Cerebellar nuclear complex (tissue), 1 donor: ENCODE measurements at regions not wholly inside any gene's neighbourhood (a gene's known extent, or its start where the extent isn't known, plus 50 kb on each side); places are given as distances from the start of the nearest gene placed in this dataset.
"Not testable (repeated sequence)": the region's sequence is repeated elsewhere in the genome, so short reads cannot be mapped to it uniquely, and the experiment has no call there.

Source experiments
- DNase-seq, 2 experiments: peaks; one replicate each; lab custom pipeline; 2025; lab: John Stamatoyannopoulos, UW

DNA sequence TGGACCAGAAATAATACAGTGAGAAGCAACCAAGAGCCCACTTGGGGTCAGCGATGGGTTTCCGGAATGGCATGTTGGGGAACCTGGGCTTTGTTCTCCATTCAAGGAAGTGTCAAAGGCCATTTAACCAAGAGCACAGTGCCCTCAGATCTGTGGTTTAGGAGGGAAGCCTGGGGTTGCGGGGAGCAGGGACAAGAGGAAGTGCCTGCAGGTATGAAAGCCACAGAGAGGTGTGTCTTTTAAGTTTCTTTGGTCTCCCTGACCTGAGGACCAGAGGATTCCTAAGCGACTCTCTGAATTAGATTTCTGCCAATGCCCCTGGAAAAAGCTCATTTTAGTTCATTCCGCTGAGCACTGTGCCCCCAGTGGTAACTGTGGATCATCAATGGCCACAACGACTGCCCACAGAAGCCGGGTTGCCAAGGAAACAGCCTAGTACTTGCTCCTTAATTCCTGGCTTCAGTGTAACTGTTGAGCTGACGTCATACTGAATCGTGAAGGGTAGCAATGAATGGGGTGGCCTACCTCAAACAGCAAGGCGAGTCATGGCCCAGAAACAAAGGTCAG is 107.3 kb upstream of the SPIN1 start:
- DNase-seq: no peak

DNA sequence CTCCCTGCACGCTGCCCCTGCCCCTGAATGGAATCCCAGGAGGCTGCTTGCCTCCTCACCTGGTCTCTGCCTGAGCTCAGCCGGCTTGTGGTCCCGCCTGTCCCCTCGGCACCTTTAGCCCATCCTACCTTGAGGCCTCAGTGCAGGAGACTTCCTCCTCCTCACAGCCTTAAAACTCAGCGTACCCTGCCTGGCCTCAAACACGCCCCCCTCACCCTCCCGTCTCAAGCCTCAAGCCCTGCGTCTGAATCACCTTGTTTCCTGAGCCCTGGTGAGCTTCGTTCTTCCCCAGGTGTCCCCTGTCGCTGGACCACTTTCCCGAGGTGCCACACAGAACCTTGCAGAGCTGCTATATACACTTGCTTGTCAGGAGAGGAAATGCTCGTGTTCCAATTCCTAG is 110.2 kb upstream of the SPIN1 start:
- no peak for DNase-seq

DNA sequence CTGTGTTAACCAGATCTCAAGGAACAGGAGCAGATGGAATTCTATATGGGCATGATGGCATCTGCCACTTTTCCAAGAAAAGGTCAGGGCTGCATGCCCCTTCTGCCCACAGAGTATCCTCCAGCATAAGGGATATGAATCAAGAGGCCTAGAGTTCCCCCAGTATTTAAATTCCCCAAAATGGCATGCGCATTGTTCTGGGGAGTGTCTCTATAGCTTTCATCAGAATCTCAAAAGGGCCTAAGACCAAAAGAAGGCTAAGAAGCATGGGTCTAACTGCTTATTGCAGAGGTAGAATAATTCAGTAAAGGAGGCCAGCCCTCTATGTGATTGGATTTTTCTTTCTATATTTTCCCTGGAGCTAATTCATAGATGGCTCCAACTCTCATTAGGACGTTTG is 114.2 kb upstream of the SPIN1 start:
- DNase-seq: no peak

DNA sequence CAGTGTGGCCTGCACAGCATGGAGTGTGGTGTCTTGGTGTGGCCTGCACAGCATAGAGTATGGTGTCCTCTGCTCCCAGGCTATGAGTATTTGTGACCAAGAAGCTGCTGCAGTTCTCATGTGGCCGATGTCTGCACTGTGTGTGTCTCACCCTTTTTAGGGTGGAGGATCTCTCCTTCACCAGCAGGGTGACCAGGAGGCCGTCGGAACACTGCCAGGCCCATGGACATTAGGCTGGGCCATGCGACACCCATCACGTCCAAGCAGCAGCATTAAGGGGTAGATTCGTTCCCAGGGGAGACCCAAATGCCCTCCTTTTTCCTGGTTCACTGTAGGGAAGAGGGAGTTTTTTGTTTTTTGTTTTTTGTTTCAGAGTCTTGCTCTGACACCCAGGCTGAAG is 115.3 kb upstream of the SPIN1 start:
- DNase-seq: no peak

DNA sequence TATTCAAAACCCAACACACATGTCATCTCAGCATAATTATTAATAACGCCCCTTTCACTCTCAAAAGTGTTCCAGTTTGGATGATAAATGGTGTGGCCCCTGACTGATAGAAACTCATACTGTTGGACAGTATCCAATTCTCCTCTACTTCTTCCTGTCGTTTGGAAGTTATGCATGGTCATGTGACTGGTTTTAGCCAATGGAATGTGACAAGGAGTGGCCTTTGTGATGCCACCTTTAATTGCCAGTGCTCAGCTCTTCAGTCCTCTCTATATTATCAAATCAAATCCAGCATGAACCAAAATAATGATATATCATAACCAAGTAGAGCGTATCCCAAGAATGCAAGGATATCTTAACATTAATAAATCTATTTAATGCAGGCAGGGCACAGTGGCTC is 117.8 kb upstream of the SPIN1 start:
- no peak for DNase-seq

DNA sequence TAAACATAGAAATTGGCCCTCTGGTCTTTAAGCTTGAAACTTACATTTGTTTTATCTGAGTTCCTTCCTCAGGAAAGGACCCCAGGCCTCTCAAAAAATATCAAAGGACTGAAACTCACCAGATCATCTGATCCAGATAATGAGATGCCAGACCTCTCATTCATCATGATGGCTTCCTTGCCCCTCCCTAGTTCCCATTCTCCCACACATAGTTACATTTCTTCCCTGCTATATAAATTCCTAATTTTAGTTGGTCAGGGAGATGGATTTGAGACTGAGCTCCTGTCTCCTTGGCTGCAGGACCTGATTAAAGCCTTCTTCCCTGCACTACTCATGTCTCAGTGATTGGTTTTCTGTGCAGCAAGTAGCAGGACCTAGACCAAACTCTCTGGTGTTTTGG is 119.4 kb upstream of the SPIN1 start:
- DNase-seq: no peak

DNA sequence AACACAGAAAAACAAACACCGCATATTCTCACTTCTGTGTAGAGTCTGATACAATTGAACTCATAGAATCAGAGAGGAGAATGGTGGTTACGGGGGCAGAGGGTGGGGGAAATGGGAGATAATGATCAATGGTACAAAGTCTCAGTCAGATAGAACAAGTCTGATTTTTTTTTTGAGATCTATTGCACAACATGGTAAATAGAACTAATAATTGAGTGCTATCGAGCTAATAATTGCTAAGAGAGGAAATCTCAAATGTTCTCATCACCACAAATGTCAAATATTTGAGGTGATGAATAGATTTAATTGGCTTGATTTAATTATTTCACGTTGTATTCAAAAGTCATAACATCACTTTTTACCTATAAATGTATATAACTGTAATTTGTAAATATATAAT is 121.0 kb upstream of the SPIN1 start:
- no peak for DNase-seq

DNA sequence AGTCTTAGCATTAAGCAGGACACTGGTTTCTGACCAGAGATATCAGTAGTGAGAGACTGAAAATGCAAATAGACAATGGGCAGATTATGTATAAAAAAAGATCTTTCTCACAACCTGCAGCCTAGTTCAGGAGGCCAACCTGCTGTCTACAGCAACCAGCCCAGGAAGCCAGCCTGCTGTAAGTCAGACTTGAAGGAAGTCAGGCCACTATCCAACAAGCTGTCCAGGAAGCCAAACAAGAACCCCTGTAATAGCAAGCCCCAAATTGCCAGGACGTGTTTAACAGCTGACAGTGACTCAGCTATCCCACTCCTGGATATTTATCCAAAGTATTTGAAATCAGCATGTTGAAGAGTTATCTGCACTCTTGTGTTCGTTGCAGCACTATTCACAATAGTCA is 121.8 kb upstream of the SPIN1 start:
- DNase-seq: no peak

DNA sequence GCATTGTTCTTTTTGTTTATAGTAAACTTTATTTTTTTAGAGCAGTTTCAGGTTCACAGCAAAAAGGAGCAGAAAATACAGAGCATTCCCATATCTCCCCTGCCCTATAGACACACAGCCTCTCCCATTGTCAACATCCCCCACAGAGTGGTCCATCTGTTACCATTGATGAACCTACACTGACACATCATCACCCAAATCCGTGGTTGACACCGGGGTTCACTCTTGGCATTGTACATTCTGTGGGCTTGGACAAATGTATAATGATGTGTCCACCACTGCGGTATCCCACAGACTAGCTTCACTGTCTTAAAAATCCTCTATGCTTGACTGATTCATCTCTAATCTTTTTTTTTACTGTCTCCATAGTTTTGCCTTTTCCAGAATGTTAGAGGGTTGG is 120.7 kb upstream of the SPATA31C2 start:
- no peak for DNase-seq

DNA sequence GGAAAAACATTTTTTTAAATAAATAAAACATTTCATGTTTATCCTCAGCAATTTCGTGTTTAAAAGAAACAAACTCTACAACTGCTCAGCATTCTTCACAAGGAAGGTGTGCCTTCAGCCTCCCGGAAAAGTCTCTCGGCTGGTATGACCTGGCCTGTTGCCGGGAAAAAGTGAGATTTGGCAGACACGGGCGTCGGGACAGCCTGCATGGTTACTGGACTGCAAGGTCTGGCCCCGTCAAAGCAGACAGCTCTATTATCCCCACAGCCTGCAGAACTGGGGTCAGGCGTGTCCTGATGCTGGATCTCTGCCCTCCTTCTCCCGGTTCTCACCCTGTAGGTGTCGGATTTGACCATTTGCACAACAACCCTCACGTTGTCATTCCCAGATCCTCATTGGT is 120.3 kb upstream of the SPATA31C2 start:
- DNase-seq: no peak

DNA sequence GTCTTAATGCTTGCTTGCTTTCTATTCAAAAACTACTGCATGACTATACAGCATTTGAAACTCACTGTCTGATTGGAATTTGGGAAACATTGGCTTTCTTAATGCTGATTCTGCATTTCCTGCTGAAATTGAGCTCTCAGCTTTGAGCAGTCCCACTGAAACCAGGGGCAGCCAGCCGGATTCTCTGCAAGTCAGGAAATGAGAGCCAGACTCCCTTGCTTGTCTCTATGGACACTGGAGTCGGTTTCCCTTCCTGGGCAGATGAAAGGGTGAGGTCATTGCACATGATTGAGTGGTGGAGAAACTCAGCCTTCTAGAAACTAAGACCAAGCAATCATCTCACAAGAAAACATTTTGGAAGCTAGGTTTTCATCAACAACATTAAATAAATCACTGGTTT is 119.7 kb upstream of the SPATA31C2 start:
- DNase-seq: no peak

DNA sequence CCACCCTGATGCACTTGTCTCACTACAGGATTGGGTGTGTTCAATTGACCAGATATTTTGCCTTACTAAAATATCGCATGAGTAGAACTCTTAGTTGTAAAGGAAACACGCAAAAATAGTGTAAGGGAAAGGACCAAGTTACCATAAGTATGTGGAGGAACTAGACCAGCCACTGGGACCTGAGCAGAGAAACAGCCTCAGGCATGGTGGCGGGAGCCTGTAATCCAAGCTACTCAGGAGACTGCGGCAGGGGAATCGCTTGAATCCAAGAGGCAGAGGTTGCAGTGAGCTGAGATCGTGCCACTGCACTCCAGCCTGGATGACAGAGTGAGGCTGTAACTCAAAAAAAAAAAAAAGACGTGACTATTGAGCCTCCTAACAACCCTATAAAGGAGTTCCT is 117.9 kb upstream of the SPATA31C2 start:
- no peak for DNase-seq

DNA sequence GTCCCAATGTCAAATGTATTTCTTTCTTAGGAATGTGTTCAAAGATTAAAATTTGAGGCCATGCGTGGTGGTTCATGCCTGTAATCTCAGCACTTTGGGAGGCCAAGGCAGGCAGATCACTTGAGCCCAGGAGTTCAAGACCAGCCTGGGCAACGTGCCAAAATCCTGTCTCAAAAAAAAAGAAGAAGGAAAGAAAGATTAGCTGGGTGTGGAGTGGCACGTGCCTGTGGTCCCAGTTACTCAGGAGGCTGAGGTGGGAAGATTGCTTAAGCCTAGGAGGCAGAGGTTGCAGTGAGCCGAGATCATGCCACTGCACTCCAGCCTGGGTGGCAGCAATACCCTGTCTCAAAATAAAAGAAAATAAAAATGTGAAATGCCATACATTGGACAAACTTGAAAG is 117.5 kb upstream of the SPATA31C2 start:
- not testable (repeated sequence) for DNase-seq

DNA sequence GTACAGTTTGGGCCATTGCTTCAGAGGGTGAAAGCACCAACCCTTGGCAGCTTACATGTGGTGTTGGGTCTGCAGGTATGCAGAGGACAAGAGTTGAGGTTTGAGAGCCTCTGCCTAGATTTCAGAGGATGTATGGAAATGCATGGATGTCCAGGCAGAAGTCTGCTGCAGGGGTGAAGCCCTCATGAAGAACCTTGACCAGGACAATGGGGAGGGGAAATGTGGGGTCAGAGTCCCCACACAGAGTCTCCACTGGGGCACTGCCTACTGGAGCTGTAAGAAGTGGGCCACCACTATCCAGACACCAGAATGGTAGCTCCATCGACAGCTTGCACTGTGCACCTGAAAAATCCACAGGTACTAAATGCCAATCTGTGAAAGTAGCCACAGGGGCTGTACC is 113.6 kb upstream of the SPATA31C2 start:
- no peak for DNase-seq

DNA sequence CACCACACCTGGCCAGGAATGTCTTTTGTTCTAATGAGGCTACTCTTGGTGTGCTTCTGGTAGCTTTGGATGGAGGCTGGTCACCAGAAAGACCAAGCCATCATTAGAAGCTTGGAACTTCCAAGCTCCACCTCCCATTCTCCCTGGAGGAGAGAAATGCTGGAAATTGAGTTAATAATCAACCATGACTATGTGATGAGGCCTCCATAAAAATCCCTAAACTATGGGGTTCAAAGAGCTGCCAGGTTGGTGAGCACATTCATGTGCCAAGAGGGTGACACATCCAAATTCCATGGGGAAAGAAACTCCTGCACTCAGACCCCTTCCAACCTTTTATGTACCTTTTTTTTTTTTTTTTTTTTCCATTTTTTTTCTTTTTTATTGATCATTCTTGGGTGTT is 105.5 kb upstream of the SPATA31C2 start:
- no peak for DNase-seq

DNA sequence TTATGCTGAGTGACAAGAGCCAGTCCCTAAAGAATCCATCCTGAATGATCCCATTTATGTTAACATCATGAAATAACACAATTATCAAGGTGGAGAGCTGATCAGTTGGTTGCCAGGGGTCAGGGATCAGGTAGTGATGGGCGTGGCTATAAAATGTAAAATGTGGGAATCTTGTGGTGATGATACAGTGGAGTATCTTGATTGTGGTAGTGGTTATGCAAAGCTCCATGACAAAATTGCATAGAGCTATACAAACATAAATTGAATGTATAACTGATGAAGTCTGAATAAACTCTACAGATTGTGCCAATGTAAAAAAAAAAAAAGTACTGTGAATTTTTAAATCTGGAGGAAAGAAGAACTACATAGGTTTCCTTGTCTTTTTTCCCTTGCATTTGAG is 104.6 kb upstream of the SPATA31C2 start:
- no peak for DNase-seq

DNA sequence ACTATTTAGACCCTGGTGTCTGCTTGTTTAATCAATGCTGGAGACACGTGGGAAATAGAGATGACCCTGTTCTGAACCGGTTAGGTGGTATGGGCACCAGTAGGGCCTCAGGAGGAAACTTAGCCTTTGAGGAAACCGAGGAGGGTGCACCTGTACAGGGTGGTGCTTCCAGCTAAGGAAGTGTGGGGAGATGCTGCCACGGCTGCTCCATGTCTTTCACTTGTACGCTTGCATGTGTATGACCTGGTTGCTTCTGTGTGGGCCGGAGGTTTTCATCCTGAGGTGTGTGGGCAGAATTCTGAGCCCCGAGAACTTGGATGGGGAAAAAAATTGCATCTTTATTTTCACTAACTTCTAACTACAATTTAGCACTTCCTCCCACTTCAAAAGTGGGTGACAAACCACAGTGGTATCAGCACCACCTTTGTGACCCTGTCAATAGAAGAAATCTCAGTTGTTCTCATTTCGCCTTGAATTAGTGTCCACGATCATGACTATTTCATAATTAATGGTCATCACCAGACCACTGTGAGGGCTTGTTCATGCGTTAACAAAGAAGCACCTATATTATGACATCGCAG is 99.8 kb upstream of the SPATA31C2 start:
- no peak for DNase-seq

DNA sequence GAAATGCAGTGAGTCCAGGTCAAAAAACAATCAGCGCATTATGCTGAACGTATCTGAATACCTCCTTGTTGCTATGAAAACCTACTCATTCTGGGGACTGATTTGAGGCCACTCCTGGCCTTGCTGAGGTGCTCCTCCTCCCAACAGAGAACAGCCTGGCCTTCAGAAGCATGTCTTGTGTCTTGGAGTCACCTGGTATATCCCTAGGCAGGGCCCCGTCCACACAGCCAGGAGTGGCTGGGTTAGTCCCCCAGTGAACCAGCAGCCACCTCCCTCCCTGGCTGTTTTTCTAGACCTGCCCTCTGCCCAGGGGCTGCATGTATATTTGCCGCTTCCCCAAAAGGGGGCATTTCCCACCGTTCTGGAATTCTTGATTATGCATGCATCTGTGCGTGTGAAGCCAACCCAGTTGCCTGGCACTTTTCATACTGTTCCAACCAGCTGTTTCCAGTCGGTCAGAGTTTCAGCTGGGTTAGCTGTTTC is 99.2 kb upstream of the SPATA31C2 start:
- DNase-seq: no peak

DNA sequence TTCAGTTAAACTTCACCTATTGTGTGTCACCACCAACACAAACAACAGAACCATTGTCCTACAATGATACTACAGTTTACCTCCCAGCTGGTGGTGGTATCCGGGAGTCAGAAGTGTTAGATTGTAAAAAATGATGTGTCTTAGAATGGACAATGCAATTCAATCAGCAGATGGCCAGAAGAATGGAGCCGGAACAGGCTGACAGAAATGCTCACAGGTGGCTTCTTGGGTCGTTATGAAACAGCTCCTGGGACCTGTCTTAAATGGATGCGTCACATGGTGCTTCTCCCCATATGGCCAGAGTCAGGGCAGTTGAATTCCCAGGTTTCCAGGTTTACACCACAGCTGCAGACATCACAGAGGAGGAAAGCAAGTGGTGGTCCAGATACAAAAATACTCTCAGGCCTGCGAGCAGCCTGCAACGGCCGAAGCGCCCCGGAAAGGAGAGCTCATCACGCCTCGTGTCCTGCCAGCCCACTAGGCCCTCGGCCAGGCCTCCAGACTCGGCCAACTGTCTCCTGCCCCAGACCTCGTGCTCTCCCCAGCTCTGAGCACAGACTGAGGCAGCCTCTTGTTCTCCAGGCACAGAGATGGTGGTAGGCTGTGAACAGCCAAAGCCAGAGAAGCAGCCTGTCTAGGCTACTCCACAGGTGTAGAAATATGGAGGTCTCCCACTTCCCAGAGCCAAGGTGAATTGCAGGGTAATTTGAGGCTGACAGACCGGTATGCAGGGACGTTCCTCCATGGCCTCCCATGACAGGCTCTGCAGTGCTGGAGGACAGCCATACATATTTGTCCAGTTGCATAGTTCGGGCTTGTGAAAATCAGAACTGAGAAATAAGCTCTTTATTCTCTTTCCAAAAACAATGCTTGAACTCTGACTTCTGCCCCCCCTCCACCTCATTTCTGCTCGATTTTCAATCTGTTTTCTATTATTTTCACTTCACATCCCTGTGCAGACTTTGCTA is 98.5 kb upstream of the SPATA31C2 start:
- peak in 1 of 2 experiments; percentile 17 for DNase-seq

DNA sequence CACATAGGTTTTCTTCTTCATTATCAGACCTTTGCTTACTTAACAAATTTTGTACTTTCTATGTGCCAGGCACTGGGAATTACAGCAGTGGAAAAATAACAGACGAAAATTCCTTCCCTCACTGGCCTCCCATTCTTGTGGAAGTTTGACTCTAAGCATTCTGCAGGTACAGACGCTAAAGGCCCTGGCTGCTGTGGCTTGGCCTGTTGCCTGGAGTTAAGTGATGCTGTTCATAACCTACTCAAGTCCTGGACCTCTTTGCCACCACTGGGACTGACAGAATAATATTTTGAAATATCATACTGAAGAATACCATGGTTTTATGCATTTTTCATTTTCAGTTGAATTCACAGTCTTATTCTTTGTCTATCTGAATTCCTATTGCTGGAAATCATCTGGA is 97.3 kb upstream of the SPATA31C2 start:
- no peak for DNase-seq

DNA sequence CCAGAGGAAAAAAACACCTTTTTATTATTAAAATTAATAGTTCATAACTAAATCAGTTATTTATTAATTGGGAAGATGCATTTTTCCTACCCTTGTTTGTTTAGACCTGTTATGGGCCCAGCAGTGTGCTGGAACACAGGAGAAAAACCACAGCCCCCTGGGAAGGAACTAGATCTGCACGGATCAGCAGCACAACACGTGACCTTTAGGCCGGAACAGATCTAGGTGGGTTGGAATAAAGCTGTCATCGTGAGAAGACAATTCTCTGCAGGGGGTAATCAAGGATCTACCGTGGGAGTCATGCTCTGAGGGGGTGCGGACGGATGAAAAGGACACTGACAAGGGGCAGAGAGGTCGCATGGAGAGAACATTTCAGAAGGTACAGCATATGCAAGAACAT is 95.8 kb upstream of the SPATA31C2 start:
- DNase-seq: no peak

DNA sequence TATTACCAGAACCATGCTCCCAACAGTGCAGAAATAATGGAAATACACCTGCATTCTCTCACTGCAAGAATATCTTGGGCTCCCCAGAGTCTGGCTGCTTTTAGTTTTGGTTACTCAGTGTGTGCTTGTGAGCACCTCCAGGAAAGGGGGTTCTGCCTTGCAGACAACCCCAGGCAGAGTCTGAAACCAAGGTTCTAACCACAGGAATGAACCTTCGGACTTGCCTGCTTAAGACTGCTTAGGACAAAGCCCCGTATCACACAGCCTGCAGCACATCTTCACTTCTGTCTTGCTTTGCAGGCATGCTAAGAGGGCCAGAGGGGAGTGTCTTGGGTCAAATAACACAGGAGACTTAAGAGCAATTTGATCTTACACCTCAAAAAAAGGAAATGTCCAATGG is 94.8 kb upstream of the SPATA31C2 start:
- no peak for DNase-seq

DNA sequence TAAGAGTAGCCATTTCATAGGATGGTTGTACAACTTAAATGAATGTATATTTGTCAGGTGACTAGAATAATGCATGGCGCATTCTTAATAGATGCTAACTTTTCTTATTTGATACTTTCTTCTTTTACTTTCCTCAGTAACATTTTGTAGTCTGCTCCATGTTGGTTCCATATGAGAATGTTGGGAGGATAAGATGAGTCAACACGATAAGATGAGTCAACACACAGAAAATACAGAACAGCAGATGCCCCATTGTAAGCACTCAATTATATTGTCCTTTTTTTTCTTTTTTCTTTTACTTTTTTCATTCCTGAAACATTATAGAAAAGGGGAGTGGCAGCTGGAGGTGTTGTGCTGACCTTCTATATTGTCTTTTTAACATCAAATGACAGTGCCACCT is 92.3 kb upstream of the SPATA31C2 start:
- DNase-seq: no peak
